Activated CD8-positive, alpha-beta T cell treated with anti-CD3 and anti-CD28 coated beads, Interleukin-2, amount 10 ng/mL, durations not matched to agents 7 days and 5 days (primary cell): ENCODE measurements at regions not wholly inside any gene's neighbourhood (a gene's known extent, or its start where the extent isn't known, plus 50 kb on each side); places are given as distances from the start of the nearest gene placed in this dataset.
"Not testable (repeated sequence)": the region's sequence is repeated elsewhere in the genome, so short reads cannot be mapped to it uniquely, and the experiment has no call there.

Source experiments
- ATAC-seq: fragments of 150-1000 bp; cut with Tn5 transposase; one replicate; pipeline ENCODE4 v1.10.0; 2021; ENCODE audit warnings: moderate library complexity
- CTCF ChIA-PET: fragments of 350-600 bp; sonication (Branson Sonifier 250); formaldehyde crosslinking; loops from one replicate; lab custom pipeline; 2021; ENCODE audit warnings: antibody characterized with exemption; lab: Charles Lee
- POLR2A ChIA-PET: fragments of 350-600 bp; sonication (Branson Sonifier 250); formaldehyde crosslinking; loops from one replicate; lab custom pipeline; 2021; ENCODE audit warnings: antibody characterized with exemption; lab: Charles Lee
- DNase-seq: peaks from one replicate; pipeline ENCODE4 v3.0.0-alpha.2; 2020
- H3K27ac Mint-ChIP-seq: one replicate; pipeline ENCODE4 v1.8.0; 2021; ENCODE audit warnings: mild to moderate bottlenecking, mixed read lengths
- H3K27me3 Mint-ChIP-seq: one replicate; pipeline ENCODE4 v1.8.0; 2021; ENCODE audit warnings: low read depth, mixed read lengths
- H3K36me3 Mint-ChIP-seq: one replicate; pipeline ENCODE4 v1.8.0; 2021; ENCODE audit warnings: low read depth, mixed read lengths
- H3K4me1 Mint-ChIP-seq: one replicate; pipeline ENCODE4 v1.8.0; 2021; ENCODE audit warnings: low read depth, mixed read lengths
- H3K4me3 Mint-ChIP-seq: one replicate; pipeline ENCODE4 v1.8.0; 2021; ENCODE audit warnings: mild to moderate bottlenecking, mixed read lengths
- H3K9me3 Mint-ChIP-seq: one replicate; pipeline ENCODE4 v1.8.0; 2022; ENCODE audit warnings: mixed read lengths; ENCODE audit not compliant: insufficient read depth

DNA sequence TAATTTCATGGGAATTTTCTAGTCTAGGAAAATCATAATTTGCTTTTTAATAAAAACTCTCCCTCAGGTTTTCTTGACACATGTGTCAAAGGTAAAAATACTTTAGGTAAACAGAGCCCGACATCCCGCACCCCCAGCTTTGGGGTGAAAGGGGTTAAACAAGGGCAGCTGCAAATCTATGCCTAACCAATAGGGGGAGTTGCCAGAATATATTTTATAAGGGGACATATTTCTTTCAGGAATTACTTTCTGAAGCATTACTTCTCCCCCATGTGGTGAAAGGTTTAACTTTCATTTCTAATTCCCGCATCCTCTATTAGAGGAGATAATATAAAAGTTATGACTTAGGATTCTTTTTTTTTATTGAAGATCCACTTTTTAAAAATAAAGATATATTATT, 53.9 kb upstream of the HEPH start:
- ChIA-PET CTCF (interaction anchor here (0.8 to 2.5 kb wide), 7 partner anchors 63 to 364 kb away, joined by 3 to 11 read pairs (median 3); no protein-coding TSS in a partner anchor), POLR2A (no interaction called here)
- Mint-ChIP-seq H3K4me3 (no peak overlapping the region), H3K27me3 (peaks cover 5% of the 10 kb centered on the region), H3K36me3 (no peaks in the 10 kb centered on the region), H3K9me3 (peaks cover 5% of the 10 kb centered on the region), H3K4me1 (peaks cover 14% of the 10 kb centered on the region), H3K27ac (no peak overlapping the region)
- DNase-seq = no peak
- no peak for ATAC-seq

- peaks cover 14% of the 10 kb centered on the region for H3K4me1 Mint-ChIP-seq
These were observed 56.2 kb upstream of the HEPH start for GRCh38 chrX:66107860-66108259.

GRCh38 chrX:66102398-66102797, 61.6 kb upstream of the HEPH start:
- ATAC-seq, CTCF ChIA-PET, POLR2A ChIA-PET, H3K9me3 Mint-ChIP-seq, H3K4me1 Mint-ChIP-seq, H3K36me3 Mint-ChIP-seq, DNase-seq, H3K27ac Mint-ChIP-seq, H3K27me3 Mint-ChIP-seq, H3K4me3 Mint-ChIP-seq: not testable (repeated sequence)

More at GRCh38 chrX:66107860-66108259, 56.2 kb upstream of the HEPH start:
- CTCF ChIA-PET = interaction anchor here (2.5 kb wide), 1 partner anchor 77 kb away, joined by 11 read pairs; no protein-coding TSS in a partner anchor
- H3K9me3 Mint-ChIP-seq, ATAC-seq, POLR2A ChIA-PET, H3K27me3 Mint-ChIP-seq, H3K27ac Mint-ChIP-seq, H3K36me3 Mint-ChIP-seq, H3K4me3 Mint-ChIP-seq, DNase-seq: not testable (repeated sequence)

- CTCF ChIA-PET = no interaction called here
- no peak for ATAC-seq
- POLR2A ChIA-PET = no interaction called here
These were observed 58.3 kb upstream of the VSIG4 start for GRCh38 chrX:66098162-66098561.

GRCh38 chrX:66096987-66097386, 57.1 kb upstream of the VSIG4 start:
- CTCF ChIA-PET, H3K4me3 Mint-ChIP-seq, H3K27me3 Mint-ChIP-seq, DNase-seq, H3K9me3 Mint-ChIP-seq, POLR2A ChIA-PET, H3K36me3 Mint-ChIP-seq, H3K4me1 Mint-ChIP-seq, H3K27ac Mint-ChIP-seq, ATAC-seq: not testable (repeated sequence)

More at GRCh38 chrX:66098162-66098561, 58.3 kb upstream of the VSIG4 start:
- Mint-ChIP-seq H3K4me3 (no peak overlapping the region), H3K9me3 (peaks cover 3% of the 10 kb centered on the region), H3K4me1 (no peaks in the 10 kb centered on the region), H3K27me3 (no peaks in the 10 kb centered on the region), H3K27ac (no peak overlapping the region), H3K36me3 (peaks cover 3% of the 10 kb centered on the region)
- no peak for DNase-seq

GRCh38 chrX:66090004-66090403, 50.1 kb upstream of the VSIG4 start:
- H3K27me3 Mint-ChIP-seq, H3K36me3 Mint-ChIP-seq, ATAC-seq, POLR2A ChIA-PET, H3K4me1 Mint-ChIP-seq, H3K4me3 Mint-ChIP-seq, DNase-seq, CTCF ChIA-PET, H3K9me3 Mint-ChIP-seq: not testable (repeated sequence)
- H3K27ac Mint-ChIP-seq = peak overlapping the region; percentile 28
